CD4-positive, alpha-beta T cell treated with Interleukin-1 beta for 1 hour (primary cell): ENCODE measurements at regions not wholly inside any gene's neighbourhood (a gene's known extent, or its start where the extent isn't known, plus 50 kb on each side); places are given as distances from the start of the nearest gene placed in this dataset.
A peak's percentile ranks its signal among the peaks of the same experiment; 100 is the strongest.

Source experiments
- DNase-seq, 2 donors: peaks; one replicate each; pipeline ENCODE4 v3.0.0-alpha.2; 2020 to 2022

- no peak for DNase-seq
Observed at GRCh38 chr2:64322433-64322832, 131.5 kb upstream of the LGALSL start.

GRCh38 chr2:64323197-64323596 lies 130.8 kb upstream of the LGALSL start:
- DNase-seq = no peak

GRCh38 chr2:64324746-64325410 lies 129.1 kb upstream of the LGALSL start:
- DNase-seq = no peak

- no peak for DNase-seq
Observed at GRCh38 chr2:64325477-64325851, 128.5 kb upstream of the LGALSL start.

- peak; percentile 47 to 74 for DNase-seq
Observed at GRCh38 chr2:64325852-64326577, 127.9 kb upstream of the LGALSL start.

- no peak for DNase-seq
Observed at GRCh38 chr2:64326578-64327050, 127.3 kb upstream of the LGALSL start.

GRCh38 chr2:64327129-64327509 lies 126.8 kb upstream of the LGALSL start:
- no peak for DNase-seq

- peak; percentile 64 to 69 for DNase-seq
Observed at GRCh38 chr2:64327510-64328414, 126.2 kb upstream of the LGALSL start.

GRCh38 chr2:64328415-64328722 lies 125.6 kb upstream of the LGALSL start:
- no peak for DNase-seq

GRCh38 chr2:64328756-64329155 lies 125.2 kb upstream of the LGALSL start:
- DNase-seq = no peak

GRCh38 chr2:64329848-64330247 lies 124.1 kb upstream of the LGALSL start:
- no peak for DNase-seq

GRCh38 chr2:64330281-64331113 lies 123.5 kb upstream of the LGALSL start:
- peak; percentile 76 to 80 for DNase-seq

GRCh38 chr2:64331114-64331645 lies 122.8 kb upstream of the LGALSL start:
- no peak for DNase-seq

- DNase-seq = no peak
Observed at GRCh38 chr2:64331849-64332699, 121.9 kb upstream of the LGALSL start.

GRCh38 chr2:64336171-64336570 lies 117.8 kb upstream of the LGALSL start:
- DNase-seq = no peak

GRCh38 chr2:64337314-64337713 lies 116.6 kb upstream of the LGALSL start:
- DNase-seq = no peak

- DNase-seq = no peak
Observed at GRCh38 chr2:64338108-64338507, 115.9 kb upstream of the LGALSL start.

- no peak for DNase-seq
Observed at GRCh38 chr2:64338910-64339500, 115.0 kb upstream of the LGALSL start.

GRCh38 chr2:64341461-64341860 lies 112.5 kb upstream of the LGALSL start:
- DNase-seq = no peak

GRCh38 chr2:64342195-64343099 lies 111.5 kb upstream of the LGALSL start:
- DNase-seq = no peak
